Bone marrow (tissue), 2 donors: ENCODE measurements at regions not wholly inside any gene's neighbourhood (a gene's known extent, or its start where the extent isn't known, plus 50 kb on each side); places are given as distances from the start of the nearest gene placed in this dataset.
"Not testable (repeated sequence)": the region's sequence is repeated elsewhere in the genome, so short reads cannot be mapped to it uniquely, and the experiment has no call there.

Experiments
- DNase-seq, 2 donors: peaks; one replicate each; lab custom pipeline; 2025; lab: John Stamatoyannopoulos, UW

GRCh38 chr3:67957268-67957667, 302.9 kb upstream of the SUCLG2 start:
- DNase-seq, result no peak

DNA sequence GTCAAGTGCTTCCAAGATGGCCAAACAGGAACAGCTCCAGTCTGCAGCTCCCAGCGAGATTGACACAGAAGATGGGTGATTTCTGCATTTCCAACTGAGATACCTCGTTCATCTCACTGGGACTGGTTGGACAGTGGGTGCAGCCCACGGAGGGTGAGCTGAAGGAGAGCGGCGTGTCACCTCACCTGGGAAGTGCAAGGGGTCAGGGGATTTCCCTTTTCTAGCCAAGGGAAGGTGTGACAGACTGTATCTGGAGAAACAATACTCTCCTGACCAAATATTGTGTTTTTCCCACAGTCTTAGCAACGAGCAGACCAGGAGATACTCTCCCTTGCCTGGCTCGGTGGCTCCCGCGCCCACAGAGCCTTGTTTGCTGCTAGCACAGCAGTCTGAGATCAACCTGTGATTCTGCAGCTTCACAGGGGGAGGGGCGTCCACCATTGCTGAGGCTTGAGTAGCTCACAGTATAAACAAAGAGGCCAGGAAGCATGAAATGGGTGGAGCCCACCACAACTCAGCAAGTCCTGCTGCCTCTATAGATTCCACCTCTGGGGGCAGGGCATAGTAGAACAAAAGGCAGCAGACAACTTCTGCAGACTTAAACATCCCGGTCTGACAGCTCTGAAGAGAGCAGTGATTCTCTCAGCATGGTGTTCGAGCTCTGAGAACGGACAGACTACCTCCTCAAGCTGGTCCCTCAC, 293.5 kb upstream of the SUCLG2 start:
- DNase-seq, result no peak

- no peak for DNase-seq
These were observed 292.0 kb upstream of the SUCLG2 start for GRCh38 chr3:67946436-67946835.

- no peak for DNase-seq
These were observed 289.1 kb upstream of the SUCLG2 start for GRCh38 chr3:67943546-67943945.

DNA sequence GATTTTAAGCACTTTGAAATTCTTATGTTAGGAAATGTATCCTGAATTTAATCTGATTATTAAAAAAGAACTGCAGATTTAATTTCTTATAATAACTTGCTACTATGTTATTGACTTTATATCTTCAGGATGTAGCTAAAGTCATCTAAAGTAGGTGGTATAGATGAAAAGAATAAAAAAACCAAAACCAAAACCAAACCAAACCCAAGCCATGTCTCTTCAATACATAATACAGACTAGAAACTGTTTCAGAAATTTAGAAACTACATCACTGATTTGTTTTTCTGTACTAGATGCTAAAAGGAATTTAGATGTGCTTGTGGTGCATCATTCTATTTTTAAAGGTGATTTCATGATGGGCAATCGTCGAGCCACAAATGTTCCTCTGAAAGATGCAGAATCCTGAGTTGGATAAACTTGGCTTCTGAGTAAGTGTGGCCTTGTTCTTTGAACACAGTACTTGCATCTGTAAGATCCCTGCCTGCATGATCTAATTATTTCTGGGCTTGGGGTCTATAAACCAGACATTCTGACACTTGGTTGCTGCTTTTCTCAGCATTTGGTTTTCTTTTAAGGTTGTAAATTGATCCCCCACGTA, 287.1 kb upstream of the SUCLG2 start:
- no peak for DNase-seq

DNA sequence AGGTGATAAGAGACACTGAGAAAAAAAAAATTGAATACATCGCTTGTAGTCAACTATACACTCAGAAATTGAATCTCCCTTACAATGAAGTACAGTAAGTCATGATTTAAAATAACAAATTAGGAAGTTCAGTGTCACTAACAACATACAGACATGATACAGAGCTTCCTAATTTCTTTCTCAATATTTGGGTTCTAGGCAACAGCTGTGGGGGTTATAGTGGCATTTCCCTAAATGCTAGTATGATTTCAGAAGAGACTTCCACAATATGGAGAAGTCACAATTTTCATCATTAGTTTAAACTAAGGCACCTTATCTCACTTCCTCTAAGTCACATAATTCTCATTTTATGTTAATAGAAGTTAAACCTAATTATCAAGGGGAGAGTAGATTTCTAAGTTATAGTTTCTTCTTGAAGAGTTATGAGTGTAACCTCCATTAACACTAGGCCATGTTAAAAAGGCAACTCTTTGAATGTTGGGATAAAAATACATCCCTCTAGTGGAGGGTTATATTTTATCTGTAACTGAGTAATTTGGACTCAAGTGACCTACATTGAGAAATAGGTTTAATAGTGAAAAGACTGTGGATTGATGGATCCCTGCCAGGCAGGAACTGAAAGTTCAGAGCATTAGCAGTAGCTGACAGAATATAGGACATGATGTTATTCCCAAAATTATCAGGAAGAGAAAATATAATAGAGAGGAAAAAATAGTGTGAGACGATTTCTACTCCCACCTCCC, 286.0 kb upstream of the SUCLG2 start:
- no peak for DNase-seq

DNA sequence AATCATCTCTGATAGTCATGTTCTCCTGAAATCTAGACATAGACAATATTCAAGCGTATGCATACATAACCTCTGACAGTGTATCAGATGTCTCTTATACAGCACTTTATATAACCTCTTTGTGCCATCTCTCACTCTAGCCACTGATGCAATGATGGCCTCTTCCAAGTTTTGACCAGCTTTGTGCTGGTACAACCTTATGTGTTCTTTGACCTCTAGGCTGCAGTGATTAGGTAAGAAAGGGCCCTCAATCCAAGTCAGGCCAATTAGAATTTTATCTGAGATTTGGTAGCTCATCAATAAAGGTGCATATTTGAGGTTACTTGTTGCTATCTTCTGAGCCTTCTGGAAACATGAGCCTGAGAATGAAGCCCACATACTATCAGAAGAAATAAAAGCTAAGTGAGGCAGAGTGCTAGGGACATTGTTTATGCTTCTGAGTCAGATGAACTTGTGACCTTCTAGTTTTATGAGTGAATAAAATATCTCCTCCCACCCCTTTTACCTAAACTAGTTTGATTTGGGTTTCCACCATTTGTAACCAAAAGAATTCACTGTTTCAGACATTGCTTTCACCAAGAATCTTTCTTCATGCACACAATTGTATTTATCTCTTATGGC, 283.2 kb upstream of the SUCLG2 start:
- DNase-seq, result no peak

DNA sequence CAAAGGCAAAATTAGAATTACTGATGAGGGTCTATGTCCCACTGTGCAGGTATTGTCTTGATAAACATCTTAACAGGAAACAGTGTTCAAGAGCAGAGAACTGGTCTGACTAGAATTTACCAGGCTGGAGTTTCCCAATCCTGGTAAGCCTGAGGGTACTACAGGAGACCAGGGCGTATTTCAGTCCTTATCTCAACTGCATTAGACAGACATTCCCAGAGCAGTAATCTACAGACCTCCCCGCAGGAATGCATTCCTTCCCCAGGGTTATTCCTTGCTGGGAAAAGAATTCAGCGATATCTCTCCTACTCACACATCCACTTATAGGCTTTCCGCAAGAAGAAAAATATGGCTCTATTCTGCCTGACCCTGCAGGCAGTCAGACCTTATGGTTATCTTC, 276.0 kb upstream of the SUCLG2 start:
- DNase-seq, result not testable (repeated sequence)

DNA sequence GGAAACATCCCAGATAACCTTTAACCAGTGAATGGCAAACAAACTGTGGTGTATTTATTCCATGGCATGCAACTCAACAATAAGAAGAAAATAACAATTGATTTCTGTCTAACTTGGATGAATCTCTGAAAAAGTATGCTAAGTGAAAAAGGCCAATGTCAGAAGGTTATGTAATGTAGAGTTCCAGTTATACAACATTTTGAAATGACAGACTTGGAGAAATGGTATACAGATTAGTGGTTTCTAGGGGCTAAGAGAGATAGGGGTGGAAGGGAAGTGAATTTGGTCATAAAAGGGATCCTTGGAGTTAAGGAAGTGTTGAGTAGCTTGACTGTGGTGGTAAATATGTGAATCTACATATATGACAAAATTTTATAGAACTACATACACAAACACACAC, 269.4 kb upstream of the SUCLG2 start:
- DNase-seq, result no peak

DNA sequence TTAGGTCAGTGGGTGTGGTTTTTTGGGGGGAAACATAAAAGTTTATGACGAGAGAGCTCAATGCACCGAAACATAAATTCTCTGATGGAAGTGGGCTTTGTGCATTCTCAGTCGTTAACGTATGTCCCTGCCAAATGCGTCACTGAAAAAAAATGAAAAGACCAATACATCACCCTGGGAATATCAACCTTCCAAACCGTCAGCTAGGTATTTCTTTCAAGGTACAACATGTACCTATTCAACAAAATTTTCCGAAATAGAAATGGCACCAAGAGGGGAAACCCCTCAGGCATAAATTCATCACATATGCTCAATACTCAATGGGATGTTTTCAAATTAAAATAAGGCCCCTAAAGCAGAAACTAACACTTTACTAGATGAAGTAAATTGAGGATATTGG, 266.6 kb upstream of the SUCLG2 start:
- no peak for DNase-seq

- DNase-seq, result no peak
These were observed 265.9 kb upstream of the SUCLG2 start for GRCh38 chr3:67920311-67920710.

DNA sequence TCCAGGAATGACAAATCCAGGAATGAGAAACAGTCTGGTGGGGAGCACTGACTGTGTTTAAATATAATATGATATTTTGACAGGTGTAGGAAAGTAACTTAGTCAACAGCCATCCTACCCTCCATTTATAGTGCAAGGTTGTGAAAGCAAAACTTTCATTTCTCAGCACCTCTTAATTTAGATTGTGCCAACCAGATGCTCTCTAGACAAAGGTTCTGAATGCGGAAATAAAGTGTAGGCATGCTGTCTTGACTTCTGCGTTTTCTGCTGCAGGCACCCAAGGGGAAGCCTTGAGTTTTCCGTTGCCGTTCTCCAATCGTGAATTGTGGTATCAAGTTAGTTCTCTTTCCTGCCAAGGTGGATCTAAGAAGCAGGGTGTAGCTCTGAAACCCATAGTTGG, 261.9 kb upstream of the SUCLG2 start:
- DNase-seq, result no peak

- DNase-seq, result no peak
These were observed 253.3 kb upstream of the SUCLG2 start for GRCh38 chr3:67907735-67908134.

DNA sequence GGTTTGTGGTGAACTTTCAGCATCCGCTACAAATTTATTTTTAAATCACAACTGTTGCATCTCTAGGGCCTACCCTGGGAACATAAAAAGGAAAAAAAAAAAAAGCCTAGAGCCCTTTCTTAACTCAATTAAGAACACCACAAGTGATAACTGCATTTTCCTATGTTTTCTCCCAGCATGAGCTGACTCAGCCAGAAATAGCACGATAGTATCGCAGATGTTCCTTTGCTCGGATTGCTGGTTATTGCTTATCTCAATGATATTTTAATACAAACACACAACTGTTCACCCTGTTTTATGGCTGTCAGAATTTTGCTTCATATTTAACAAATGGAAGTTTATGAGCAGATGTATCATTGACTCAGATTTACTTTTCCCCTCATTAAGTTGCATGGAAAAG, 251.8 kb upstream of the SUCLG2 start:
- DNase-seq, result no peak

DNA sequence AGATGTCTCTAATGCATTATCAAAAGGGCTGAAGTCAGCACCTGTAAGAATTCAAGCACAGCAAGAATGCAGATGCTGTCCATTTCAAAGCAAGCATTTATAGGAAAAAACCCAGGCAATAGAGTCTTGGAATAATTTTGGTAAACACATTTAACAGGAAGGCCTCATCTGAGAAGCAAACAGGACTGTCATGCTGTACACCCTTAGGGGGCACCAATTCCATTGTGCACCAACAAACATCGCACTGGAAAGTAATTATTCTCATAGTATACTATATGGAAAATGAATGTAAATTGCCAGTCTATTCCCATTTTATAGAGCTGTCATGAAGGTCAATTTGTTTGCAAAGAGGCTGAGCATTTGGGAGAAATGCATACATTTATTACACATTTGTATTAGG, 247.3 kb upstream of the SUCLG2 start:
- DNase-seq, result no peak

GRCh38 chr3:67898916-67899315, 244.5 kb upstream of the SUCLG2 start:
- DNase-seq, result no peak

- DNase-seq, result no peak
These were observed 243.2 kb upstream of the SUCLG2 start for GRCh38 chr3:67897351-67898336.

DNA sequence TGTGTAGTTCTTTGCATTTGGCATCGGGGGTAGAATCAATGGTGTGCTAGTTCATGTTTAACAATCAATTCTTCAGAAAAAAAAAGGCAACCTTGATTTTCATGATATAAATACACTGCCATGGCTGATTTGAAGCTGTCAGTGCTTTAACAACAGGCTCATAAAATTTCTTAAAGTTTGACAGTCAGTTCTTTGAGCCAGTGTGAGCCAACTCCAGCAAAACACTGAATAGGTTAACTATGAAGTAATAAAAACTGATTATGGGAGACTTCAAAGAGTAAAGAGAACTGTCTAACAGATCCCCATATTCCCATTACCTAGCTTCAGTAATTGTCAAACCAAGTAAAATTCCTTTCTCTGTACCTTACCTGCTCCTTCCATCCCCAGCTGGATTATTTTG, 241.7 kb upstream of the SUCLG2 start:
- DNase-seq, result no peak

DNA sequence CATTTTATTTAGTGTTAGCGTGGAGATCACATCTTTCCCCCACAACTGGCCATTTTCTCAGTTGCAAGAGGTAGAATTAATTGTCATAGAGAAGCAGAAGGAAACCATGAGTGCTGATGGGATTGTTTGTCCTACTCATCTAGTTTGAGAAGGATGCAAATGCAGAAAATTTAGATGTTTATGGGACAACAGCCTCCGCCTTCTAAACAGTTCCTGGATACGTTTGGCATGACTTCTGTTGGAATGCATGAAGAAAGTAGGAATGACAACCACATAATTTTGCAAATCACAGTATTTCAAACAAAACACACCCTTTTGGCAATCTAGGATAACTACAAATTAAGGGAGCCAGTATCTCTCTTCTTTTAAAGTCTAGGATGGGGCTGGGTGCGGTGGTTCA, 240.1 kb upstream of the SUCLG2 start:
- DNase-seq, result no peak

DNA sequence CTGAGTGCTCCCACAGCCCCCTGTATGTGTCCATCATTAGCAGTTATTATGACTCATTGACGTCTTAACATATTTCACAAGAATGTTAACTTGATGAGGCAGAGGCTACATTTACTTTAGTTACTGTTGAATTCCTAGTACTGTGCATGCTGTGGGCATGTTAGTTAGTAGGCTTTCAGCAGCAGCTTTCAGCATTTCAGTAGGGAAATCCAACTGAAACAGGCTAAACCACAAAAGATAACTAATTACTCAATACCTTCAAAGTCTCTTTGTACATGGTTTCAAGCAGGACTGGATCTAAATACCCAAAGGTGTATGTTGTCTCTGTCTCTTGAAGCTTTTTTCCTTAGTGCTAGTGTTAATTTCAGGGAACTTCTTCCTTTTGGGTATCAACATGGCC, 229.9 kb upstream of the SUCLG2 start:
- DNase-seq, result no peak

- no peak for DNase-seq
These were observed 229.4 kb upstream of the SUCLG2 start for GRCh38 chr3:67883766-67884165.

DNA sequence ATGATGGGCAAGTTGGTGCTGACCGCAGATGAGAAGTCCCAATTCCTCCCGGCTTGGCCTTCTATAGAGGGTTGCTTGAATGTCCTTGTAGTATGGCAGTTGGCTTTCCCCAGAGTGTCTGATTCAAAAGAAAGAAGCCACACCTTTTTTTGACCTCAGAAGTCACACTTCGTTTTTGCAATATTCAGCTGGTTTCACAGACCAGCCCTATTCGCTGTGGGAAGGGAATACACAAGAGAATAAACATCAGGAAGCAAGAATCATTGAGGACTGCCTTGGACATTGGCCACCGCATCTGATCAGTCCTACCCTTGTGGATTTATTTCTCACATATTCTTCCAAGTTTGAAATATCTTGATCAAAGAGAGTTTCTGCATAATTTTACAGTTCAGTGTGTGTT, 228.6 kb upstream of the SUCLG2 start:
- no peak for DNase-seq
